HEK293 (cell line): ENCODE measurements at regions not wholly inside any gene's neighbourhood (a gene's known extent, or its start where the extent isn't known, plus 50 kb on each side); places are given as distances from the start of the nearest gene placed in this dataset.

Source experiments
- ZFP41 ChIP-seq: fragments of 450-650 bp; formaldehyde crosslinking; IDR thresholded peaks from 2 replicates; pipeline ENCODE4 v1.5.1; 2016; ENCODE audit warnings: missing biosample characterization, missing genetic modification characterization, borderline replicate concordance
- ZSCAN30 ChIP-seq: fragments of 450-650 bp; IDR thresholded peaks from 2 replicates; pipeline ENCODE4 v1.5.1; 2018; ENCODE audit warnings: missing biosample characterization, mild to moderate bottlenecking, missing genetic modification characterization, moderate library complexity
- TF ChIP-seq, protein P1 (sequence below): fragments of 450-650 bp; formaldehyde crosslinking; IDR thresholded peaks from 2 replicates; pipeline ENCODE4 v1.5.1; 2016; ENCODE audit warnings: missing biosample characterization, missing genetic modification characterization
- TF ChIP-seq, protein P2 (sequence below): fragments of 450-650 bp; formaldehyde crosslinking; IDR thresholded peaks from 2 replicates; pipeline ENCODE4 v1.5.1; 2016; ENCODE audit warnings: missing biosample characterization, missing genetic modification characterization

- TF ChIP-seq, protein P1, sequence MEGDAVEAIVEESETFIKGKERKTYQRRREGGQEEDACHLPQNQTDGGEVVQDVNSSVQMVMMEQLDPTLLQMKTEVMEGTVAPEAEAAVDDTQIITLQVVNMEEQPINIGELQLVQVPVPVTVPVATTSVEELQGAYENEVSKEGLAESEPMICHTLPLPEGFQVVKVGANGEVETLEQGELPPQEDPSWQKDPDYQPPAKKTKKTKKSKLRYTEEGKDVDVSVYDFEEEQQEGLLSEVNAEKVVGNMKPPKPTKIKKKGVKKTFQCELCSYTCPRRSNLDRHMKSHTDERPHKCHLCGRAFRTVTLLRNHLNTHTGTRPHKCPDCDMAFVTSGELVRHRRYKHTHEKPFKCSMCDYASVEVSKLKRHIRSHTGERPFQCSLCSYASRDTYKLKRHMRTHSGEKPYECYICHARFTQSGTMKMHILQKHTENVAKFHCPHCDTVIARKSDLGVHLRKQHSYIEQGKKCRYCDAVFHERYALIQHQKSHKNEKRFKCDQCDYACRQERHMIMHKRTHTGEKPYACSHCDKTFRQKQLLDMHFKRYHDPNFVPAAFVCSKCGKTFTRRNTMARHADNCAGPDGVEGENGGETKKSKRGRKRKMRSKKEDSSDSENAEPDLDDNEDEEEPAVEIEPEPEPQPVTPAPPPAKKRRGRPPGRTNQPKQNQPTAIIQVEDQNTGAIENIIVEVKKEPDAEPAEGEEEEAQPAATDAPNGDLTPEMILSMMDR (tag by site-specific recombination), result no peak
- TF ChIP-seq ZSCAN30 (tag by site-specific recombination) (no peak), ZFP41 (no peak)
- TF ChIP-seq, protein P2, sequence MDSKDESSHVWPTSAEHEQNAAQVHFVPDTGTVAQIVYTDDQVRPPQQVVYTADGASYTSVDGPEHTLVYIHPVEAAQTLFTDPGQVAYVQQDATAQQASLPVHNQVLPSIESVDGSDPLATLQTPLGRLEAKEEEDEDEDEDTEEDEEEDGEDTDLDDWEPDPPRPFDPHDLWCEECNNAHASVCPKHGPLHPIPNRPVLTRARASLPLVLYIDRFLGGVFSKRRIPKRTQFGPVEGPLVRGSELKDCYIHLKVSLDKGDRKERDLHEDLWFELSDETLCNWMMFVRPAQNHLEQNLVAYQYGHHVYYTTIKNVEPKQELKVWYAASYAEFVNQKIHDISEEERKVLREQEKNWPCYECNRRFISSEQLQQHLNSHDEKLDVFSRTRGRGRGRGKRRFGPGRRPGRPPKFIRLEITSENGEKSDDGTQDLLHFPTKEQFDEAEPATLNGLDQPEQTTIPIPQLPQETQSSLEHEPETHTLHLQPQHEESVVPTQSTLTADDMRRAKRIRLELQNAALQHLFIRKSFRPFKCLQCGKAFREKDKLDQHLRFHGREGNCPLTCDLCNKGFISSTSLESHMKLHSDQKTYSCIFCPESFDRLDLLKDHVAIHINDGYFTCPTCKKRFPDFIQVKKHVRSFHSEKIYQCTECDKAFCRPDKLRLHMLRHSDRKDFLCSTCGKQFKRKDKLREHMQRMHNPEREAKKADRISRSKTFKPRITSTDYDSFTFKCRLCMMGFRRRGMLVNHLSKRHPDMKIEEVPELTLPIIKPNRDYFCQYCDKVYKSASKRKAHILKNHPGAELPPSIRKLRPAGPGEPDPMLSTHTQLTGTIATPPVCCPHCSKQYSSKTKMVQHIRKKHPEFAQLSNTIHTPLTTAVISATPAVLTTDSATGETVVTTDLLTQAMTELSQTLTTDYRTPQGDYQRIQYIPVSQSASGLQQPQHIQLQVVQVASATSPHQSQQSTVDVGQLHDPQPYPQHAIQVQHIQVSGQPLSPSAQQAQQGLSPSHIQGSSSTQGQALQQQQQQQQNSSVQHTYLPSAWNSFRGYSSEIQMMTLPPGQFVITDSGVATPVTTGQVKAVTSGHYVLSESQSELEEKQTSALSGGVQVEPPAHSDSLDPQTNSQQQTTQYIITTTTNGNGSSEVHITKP (tag by site-specific recombination), result no peak
Observed at GRCh38 chr5:56574778-56575177, 240.6 kb upstream of the MAP3K1 start.
